A204.1 (cell line): ENCODE measurements at regions not wholly inside any gene's neighbourhood (a gene's known extent, or its start where the extent isn't known, plus 50 kb on each side); places are given as distances from the start of the nearest gene placed in this dataset.

Source experiments
- FAIRE-seq: peaks from 2 replicates; lab custom pipeline; 2012; peaks lifted over from hg19 to GRCh38; lab: Jason Lieb, UNC

GRCh38 chr2:128556633-128557032 lies 238.0 kb upstream of the HS6ST1 start:
- FAIRE-seq = no peak

- FAIRE-seq = no peak
Observed at GRCh38 chr2:128557069-128557468, 238.4 kb upstream of the HS6ST1 start.

- no peak for FAIRE-seq
Observed at GRCh38 chr2:128557831-128558241, 239.2 kb upstream of the HS6ST1 start.

DNA sequence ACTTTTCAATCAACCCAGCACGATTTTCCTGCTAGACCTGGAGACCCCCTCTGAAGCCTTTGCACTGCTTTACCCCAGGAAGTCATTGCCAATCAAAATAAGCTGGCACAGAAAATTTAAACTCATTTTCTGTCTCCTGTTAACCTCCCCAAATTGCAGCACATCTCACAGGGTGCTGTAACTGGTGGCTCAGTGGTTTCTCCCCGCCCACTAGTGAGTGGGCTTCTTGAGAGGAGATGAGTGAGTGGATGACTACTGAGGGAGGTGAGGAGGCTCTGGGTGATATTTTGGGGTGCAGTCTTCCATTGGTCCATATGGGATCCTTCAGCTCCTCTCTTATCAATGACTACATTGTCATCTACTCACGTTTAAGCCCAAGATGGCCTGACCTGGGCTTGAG lies 239.8 kb upstream of the HS6ST1 start:
- FAIRE-seq = no peak

DNA sequence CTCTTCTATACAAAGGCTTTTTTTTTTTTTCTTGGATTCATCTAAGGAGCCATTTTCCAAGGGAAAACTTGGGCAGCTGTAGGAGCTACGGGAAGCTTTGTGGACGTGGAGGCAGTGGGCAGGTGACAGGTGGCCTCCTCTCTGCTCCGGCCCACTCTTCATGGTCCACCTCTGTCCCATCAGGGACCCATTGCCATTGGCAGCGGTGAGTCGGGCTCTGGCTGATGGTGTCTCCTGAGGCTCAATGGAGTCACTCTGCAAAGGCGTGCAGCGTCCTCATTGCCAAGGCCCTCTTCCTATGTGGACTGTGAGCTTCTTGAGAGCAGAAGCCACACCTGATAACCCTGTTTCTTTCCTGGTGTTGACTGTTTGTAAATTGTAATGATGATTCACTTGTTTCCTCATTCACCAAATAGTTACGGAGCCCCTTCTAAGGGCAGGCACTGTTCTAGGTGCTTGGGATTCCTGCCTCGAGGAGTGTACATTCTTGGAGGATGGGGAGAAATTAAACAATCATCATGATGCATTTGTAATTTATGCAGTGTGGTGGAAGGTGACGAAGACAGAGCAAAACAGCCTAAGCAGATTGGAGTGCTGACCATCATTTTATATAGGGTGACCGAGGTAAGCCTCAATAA lies 240.3 kb upstream of the HS6ST1 start:
- no peak for FAIRE-seq

DNA sequence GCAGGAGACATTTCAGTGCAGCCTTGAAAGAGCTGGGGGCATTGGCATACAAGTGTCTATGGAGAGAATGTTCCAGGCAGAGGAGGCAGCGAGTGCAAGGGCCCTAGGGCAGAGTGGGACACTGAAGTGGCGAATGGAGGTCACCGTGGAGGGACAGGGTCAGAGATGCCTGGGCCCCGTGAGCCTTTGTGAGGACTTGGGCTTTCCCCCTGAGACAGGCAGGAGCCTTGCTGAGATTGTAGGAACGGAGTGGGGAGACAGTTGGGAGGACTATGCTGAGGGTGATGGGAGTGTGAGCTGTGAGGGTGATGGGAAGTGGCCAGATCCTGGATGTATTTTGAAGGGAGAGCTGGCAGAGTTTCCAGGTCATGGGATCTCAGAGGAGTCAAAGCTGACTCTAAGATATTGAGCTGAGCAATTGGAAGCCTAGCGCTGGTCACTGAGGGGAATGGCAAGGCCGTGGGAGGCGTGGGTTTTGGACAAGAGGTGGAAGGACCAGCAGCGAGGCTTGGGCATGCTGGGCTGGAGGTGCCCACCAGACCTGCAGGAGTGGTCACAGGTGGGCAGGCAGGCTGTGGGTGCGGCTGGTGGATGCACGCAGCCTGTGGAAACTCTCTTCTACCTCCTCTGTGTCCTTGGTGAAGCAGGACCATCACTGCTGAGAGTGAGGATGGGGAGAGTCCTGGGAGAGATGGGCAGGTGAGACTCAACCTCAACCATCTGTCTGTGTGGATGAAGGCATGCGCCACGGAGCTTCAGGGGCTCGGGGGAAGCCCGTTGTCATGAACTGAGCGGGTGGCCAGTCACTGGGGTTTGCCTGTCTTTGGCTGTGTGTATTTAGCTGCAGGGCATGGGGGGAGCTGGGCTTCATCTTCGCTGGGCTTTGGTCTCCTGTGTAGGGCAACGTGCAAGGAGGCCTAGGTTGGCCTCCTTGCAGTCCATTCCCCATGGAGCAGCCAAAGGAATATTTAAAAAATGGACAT lies 241.2 kb upstream of the HS6ST1 start:
- no peak for FAIRE-seq

DNA sequence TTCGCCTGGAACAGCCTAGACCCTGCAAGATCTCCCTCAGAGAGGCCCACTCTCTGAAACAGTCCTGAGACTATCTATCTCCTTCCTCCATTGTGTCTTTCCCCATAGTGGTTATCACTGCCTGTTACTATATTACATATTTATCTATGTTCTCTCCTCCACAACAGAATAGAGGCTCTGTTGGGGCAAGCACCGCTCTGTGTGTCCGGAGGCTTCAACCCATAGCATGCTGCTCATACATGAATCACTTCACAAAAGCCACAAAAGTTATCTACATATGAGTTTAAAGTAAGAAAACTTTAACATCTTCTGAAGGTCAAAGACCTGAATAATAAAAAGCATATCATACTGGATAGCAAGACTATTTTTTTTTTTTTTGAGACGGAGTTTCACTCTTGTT lies 242.1 kb upstream of the HS6ST1 start:
- no peak for FAIRE-seq

DNA sequence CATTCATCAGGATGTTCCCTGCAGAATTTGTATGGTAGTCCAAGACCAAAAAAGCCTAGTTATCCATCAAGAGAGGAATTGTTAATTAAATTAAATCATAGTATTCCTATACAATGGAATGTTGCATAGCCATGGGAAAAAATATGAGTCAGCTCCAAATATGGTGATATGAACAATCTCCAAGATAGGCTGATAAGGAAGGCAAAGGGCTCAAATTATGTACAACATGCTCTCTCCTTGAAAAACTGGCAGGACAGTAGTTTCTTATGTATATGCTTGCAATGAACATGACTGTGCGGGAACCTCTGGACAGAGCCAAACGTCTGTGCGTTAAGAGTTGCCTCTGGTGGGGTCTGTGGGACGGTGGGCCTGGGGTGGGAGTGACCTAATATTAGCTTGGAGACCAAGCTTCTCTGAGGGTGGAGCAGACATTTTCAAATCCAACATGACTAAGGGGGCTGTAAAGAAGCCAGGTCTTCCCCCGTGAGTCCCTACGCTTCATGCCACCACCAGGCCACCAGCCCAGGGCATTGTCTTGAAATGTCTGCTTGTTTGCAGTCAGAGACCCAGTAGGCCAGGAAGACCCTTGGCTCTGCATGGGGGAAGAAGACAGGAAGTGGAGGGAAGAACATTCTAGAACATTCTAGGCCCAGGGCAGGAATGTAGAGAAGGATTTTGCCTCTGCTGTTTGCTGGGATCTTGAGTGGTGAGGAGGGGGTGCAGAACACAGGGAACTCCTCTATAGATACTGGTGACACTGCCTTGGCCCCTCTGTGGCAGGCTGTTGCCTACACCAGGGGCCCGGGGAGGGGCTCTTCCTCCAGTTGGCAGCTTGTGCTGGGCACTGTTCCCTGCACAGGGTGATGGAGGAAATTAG lies 244.0 kb upstream of the HS6ST1 start:
- no peak for FAIRE-seq

DNA sequence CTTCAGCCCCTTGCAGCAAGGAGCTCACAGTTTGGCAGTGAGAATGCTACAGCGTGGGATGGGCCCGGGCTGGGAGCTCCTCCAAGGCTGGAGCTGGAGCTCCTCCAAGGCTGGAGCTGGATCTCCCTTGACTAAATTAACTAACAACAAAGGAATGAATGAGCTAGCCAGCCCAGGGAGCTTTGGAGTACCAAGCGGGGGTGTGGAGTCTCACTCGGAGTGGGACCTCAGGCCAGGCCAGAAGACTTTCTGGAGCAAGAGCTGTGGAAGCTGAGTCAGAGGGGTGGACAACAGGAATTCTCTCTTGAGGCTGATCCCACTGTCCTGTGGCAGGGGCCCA lies 244.7 kb upstream of the HS6ST1 start:
- FAIRE-seq = no peak

DNA sequence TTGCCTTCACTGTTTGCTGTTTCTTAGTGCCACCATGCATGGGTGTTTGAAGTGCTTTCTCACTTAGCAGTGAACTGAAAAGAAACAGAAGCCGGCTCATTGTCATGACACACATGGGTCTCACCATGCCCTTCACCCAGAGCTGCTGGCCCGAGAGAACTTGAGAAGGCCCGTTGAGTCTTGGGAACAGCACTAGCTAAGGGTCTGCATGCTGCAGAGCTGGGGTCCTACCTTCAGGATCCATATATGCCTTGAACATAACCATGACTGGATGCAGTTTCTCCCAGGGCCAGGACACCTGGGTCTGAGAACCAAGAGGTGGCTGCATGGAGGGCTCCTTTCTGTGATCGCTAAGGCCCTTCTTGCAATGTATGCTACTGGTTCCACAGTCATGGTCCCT lies 245.5 kb upstream of the HS6ST1 start:
- FAIRE-seq = no peak

- FAIRE-seq = no peak
Observed at GRCh38 chr2:128564551-128564950, 245.9 kb upstream of the HS6ST1 start.

DNA sequence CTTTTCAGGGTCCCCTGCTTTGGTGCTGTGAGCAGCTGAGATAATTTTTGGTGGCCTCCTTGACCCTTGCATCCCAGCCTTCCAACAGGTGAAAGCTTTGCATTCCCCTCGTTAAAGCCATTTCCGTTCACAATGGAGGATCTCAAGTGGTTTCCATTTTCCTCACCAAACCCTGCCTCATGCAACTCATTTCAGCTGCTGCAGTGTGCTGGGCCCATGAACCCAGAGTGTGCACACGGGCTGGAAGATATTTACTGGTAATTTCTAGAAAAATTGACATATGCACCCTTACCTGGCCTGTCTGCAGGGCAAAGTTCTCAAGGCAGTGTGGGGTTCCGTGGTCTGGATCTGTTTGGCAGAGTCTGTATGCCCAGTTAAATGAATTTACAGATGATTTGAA lies 246.8 kb upstream of the HS6ST1 start:
- no peak for FAIRE-seq

GRCh38 chr2:128566671-128567070 lies 248.0 kb upstream of the HS6ST1 start:
- FAIRE-seq = no peak

- FAIRE-seq = no peak
Observed at GRCh38 chr2:128568106-128568505, 249.4 kb upstream of the HS6ST1 start.

DNA sequence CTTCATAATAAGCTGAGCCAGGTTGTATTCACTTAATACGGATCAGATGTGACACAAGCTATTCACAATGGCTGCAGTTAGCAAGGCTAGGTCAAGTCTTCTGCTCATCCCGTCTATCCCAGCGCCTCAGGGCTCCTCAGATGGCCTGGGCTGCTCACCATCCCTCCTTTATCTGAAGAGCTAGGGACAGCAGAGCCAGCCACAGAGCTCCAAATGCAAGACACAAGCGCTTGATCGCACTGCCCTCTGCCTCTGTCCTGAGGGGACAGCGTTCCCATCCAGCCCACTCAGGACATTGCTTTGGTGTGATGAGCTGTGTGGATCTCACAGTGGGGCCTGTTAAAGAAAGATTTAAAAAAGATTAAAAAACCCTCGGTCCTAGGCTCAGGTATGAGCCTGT lies 254.4 kb upstream of the HS6ST1 start:
- no peak for FAIRE-seq

- FAIRE-seq = no peak
Observed at GRCh38 chr2:128573531-128573930, 254.9 kb upstream of the HS6ST1 start.

DNA sequence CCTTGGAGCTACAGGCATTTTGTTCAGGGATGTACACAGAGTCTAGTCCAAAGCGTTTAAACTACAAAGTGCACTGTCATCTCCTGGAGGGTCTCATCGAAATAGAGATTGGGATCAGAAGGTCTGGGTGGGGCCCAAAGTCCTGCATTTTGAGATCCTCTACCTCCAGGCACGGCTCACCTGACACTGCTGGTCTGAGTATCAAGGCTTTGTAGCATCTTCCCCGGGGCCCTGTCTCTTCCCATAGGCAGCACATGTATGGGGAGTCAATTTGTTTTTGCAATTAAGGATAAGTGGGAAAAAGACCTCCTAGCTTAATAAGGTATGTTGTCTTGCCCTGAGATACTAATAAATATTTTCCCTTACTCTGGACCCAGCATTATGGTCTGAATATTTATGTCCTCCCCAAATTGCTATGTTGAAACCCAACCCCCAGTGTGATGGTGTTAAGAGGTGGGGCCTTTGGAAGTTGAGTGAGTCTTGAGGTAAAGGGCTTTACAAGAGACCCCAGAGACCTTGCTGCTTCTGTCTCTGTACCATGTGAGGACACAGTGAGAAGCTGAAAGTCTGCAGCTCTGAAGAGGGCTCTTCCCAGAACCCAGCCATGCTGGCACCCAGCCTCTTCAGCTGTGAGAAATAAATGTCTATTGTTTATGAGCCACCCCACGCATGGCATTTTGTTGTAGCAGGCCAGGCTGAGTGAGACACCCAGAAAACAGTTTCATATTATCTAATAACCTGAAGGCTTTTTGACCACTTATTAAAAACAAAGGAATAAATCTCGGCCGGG lies 258.7 kb upstream of the HS6ST1 start:
- FAIRE-seq = no peak

GRCh38 chr2:128578406-128579390 lies 260.0 kb upstream of the HS6ST1 start:
- no peak for FAIRE-seq

DNA sequence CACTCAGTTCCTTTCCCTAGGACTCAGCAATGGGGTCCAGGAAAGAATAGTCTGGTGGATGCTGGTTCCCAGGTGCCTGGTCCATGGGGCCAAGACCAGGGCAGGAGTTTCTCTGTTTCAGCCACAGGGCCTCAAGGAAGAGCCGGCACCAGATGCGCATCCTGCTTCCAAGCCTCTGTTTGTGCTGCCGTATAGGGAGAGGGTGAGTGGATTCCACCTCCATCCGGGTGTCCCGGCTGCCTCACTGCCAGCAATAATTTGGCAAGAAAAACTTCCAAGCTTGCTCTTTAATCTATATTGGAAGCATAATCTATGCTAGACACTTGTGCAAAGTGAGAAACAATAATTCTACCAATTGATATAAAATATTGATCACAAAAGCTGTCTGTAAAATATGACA lies 261.2 kb upstream of the HS6ST1 start:
- no peak for FAIRE-seq

DNA sequence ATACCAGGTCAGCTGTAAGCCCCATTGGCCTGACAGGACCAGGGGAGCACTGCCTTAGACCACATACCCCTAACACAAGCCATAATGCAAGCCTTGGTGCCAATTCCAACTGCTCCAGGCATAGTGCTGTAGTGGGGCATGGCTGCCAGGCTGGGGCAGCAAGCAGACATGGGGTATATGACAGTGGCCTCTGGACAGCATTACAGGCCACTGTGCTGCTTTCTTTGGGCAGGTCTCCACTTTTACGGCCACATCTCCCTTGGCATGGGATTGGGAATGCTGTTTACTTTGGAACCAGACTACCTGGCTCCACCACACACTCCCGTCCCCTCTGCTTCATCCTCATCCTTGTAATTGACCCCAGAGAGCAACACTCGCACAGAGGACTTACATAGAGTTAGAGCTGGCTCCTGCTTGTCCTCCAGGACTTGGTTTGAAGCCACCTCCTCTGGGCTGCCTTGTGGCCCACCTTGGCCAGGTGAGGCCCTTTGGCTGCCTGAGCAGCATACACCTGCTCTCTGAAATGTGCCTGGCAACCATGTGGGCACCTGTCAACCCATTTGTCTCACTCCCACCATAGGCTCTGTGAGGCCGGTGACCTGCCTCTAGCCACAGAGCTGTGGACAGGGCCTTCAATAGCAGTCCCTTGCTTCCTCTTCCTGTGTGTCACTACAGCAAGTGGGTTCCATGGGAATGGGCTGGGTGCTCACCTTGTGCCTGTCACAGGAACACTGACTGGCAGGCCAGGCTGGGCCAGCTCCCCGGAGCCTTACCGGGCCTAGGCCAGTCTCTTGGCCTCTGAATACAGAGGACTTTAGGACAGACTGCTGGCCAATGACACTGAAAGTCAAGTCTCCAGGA lies 262.6 kb upstream of the HS6ST1 start:
- FAIRE-seq = no peak
